ENCODE measurements at regions not wholly inside any gene's neighbourhood (a gene's known extent, or its start where the extent isn't known, plus 50 kb on each side); places are given as distances from the start of the nearest gene placed in this dataset.

GRCh38 chr3:163582967-163583366 is 1495.3 kb downstream of the SI start (continued):
- no peak for TF ChIP-seq RREB1 (CRISPR knock-in tag; IDR thresholded peaks at IDR 0.05)
- no peak for TF ChIP-seq CREB5 (CRISPR knock-in tag; IDR thresholded peaks at IDR 0.05)

GRCh38 chr3:163577271-163577670 is 1501.0 kb downstream of the SI start:
- FAIRE-seq (no peak), DNase-seq (ENCODE audit: extremely low read depth in 1 of 4, low spot score in 3 of 4) (no peak), ATAC-seq (no peak)
- no peaks in the 10 kb centered on the region for H4K20me1 ChIP-seq (replicated peaks; ENCODE audit: control insufficient read depth, insufficient read depth, low read length)
- ChIA-PET CTCF (ENCODE audit: low intra/inter-chr PET ratio) (no interaction called here), POLR2A (no interaction called here)
- H3K79me2 ChIP-seq (ENCODE audit: control insufficient read depth, insufficient read depth, low read length), result no peaks in the 10 kb centered on the region
- whole genome bisulfite sequencing (ENCODE audit: insufficient coverage, low coverage, missing lambda C conversion rate), result 32% methylated on average over 3 of the region's 3 CpGs
- no peak overlapping the region for H2AFZ ChIP-seq (ENCODE audit: low read depth, low read length)
- no peaks in the 10 kb centered on the region; the same call in 2 of the 3 replicates for H3K36me3 ChIP-seq (ENCODE audit: control insufficient read depth, insufficient read depth, low read length)
- H3K4me3 ChIP-seq, result no peak overlapping the region
- no peaks in the 10 kb centered on the region for H3K4me1 ChIP-seq (replicated peaks in 1 of 2; ENCODE audit: control insufficient read depth in 2 of 2, insufficient read depth in 2 of 2, low read length in 2 of 2)
- intact Hi-C loops (cut with micrococcal nuclease) (no loop called here), in situ Hi-C loops (cut with MboI) (no loop called here)
- H3K9ac ChIP-seq (ENCODE audit: insufficient read depth in 1 of 2, low read depth in 2 of 2, low read length in 2 of 2), result no peak overlapping the region
- no peak overlapping the region for H3K27ac ChIP-seq (ENCODE audit: extremely low read depth, low read depth, low read length)
- no TSS peak for BruUV-seq (replicated peaks)
- H3K9me3 ChIP-seq (replicated peaks; ENCODE audit: control insufficient read depth, insufficient read depth, low read depth, low read length), result no peaks in the 10 kb centered on the region
- no peaks in the 10 kb centered on the region for H3K9me1 ChIP-seq (ENCODE audit: control insufficient read depth, insufficient read depth, low read length)
- H3K4me2 ChIP-seq (ENCODE audit: insufficient read depth, low read length), result no peak overlapping the region
- no peaks in the 10 kb centered on the region for H3K27me3 ChIP-seq (ENCODE audit: control insufficient read depth in 2 of 2, insufficient read depth in 2 of 2, low read length in 2 of 2)
- TF ChIP-seq KDM2B (CRISPR knock-in tag; IDR thresholded peaks at IDR 0.05) (no peak), ZNF778 (CRISPR knock-in tag; IDR thresholded peaks at IDR 0.05) (no peak), KLF10 (CRISPR knock-in tag; IDR thresholded peaks at IDR 0.05) (no peak), THRB (CRISPR knock-in tag; conservative IDR thresholded peaks at IDR 0.05) (no peak), ZNF175 (CRISPR knock-in tag; IDR thresholded peaks at IDR 0.05; ENCODE audit: low read depth) (no peak), HDAC3 (IDR thresholded peaks at IDR 0.05; ENCODE audit: borderline replicate concordance, partially characterized antibody) (no peak), ZBTB7A (IDR thresholded peaks at IDR 0.05; ENCODE audit: borderline replicate concordance, control insufficient read depth, low read depth, low read length) (no peak), KLF6 (CRISPR knock-in tag; IDR thresholded peaks at IDR 0.05; ENCODE audit: borderline replicate concordance) (no peak)
